Esophagus muscularis mucosa (tissue), 4 donors: ENCODE measurements at regions not wholly inside any gene's neighbourhood (a gene's known extent, or its start where the extent isn't known, plus 50 kb on each side); places are given as distances from the start of the nearest gene placed in this dataset.

ENCODE experiments used
- EP300 ChIP-seq: sonication (generic); formaldehyde crosslinking; IDR thresholded peaks from one replicate; pipeline ENCODE4 v1.6.1; 2017; ENCODE audit warnings: antibody characterized with exemption
- POLR2A ChIP-seq: fragments of 450-650 bp; IDR thresholded peaks from one replicate; pipeline ENCODE4 v1.6.1; 2017; ENCODE audit warnings: antibody characterized with exemption, moderate library complexity, mild to moderate bottlenecking, low read depth
- POLR2AphosphoS5 ChIP-seq, 2 donors: sonication (generic); formaldehyde crosslinking; IDR thresholded peaks; one replicate each; pipeline ENCODE4 v1.6.1; 2017; ENCODE audit warnings: antibody characterized with exemption in 2 of 2
- TF ChIP-seq, protein P1 (sequence below), 3 experiments: fragments of 200-600 bp in 2 of 3; fragments of 450-650 bp in 1 of 3; sonication (generic) in 2 of 3; IDR thresholded peaks; one replicate each; pipeline ENCODE4 v1.5.1; 2017 to 2019; ENCODE audit warnings: antibody characterized with exemption in 3 of 3, mild to moderate bottlenecking in 2 of 3, moderate library complexity in 1 of 3

- TF ChIP-seq, protein P1, sequence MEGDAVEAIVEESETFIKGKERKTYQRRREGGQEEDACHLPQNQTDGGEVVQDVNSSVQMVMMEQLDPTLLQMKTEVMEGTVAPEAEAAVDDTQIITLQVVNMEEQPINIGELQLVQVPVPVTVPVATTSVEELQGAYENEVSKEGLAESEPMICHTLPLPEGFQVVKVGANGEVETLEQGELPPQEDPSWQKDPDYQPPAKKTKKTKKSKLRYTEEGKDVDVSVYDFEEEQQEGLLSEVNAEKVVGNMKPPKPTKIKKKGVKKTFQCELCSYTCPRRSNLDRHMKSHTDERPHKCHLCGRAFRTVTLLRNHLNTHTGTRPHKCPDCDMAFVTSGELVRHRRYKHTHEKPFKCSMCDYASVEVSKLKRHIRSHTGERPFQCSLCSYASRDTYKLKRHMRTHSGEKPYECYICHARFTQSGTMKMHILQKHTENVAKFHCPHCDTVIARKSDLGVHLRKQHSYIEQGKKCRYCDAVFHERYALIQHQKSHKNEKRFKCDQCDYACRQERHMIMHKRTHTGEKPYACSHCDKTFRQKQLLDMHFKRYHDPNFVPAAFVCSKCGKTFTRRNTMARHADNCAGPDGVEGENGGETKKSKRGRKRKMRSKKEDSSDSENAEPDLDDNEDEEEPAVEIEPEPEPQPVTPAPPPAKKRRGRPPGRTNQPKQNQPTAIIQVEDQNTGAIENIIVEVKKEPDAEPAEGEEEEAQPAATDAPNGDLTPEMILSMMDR (IDR thresholded peaks at IDR 0.05) = no peak
- TF ChIP-seq POLR2A = no peak
- TF ChIP-seq POLR2AphosphoS5 (IDR thresholded peaks at IDR 0.05) = no peak
- no peak for TF ChIP-seq EP300
Measured at GRCh38 chr7:120215654-120216053, 57.3 kb upstream of the KCND2 start.
